Right lobe of liver (tissue), 6 donors: ENCODE measurements at regions not wholly inside any gene's neighbourhood (a gene's known extent, or its start where the extent isn't known, plus 50 kb on each side); places are given as distances from the start of the nearest gene placed in this dataset.
"Not testable (repeated sequence)": the region's sequence is repeated elsewhere in the genome, so short reads cannot be mapped to it uniquely, and the experiment has no call there.

Experiments
- ATAC-seq, 4 donors: fragments of 200-7000 bp; cut with Tn5 transposase; one replicate each; pipeline ENCODE4 v1.9.1; 2020; ENCODE audit warnings: mild to moderate bottlenecking in 4 of 4, moderate library complexity in 4 of 4
- DNase-seq, 3 donors: peaks; one replicate each; pipeline ENCODE4 v3.0.0-alpha.2; 2020
- H3K27ac ChIP-seq, 3 donors: fragments of 200-600 bp; one replicate each; pipeline ENCODE4 v1.8.0; 2022
- H3K27me3 ChIP-seq, 2 donors: fragments of 200-600 bp; one replicate each; pipeline ENCODE4 v1.8.0; 2022
- H3K36me3 ChIP-seq, 4 donors: fragments of 200-600 bp; sonication (generic) in 1 of 4; one replicate each; pipeline versions ENCODE4 v1.5.1 to v1.8.0; 2017 to 2022; ENCODE audit warnings: control low read depth in 1 of 4
- H3K4me1 ChIP-seq, 4 donors: fragments of 200-600 bp; sonication (generic) in 1 of 4; one replicate each; pipeline versions ENCODE4 v1.5.1 to v1.8.0; 2017 to 2022; ENCODE audit warnings: control low read depth in 1 of 4
- H3K4me3 ChIP-seq, 3 donors: fragments of 200-600 bp; one replicate each; pipeline ENCODE4 v1.8.0; 2022
- H3K9me3 ChIP-seq, 4 donors: fragments of 200-600 bp; sonication (generic) in 1 of 4; one replicate each; pipeline versions ENCODE4 v1.5.1 to v1.8.0; 2017 to 2022; ENCODE audit warnings: control low read depth in 1 of 4
- CTCF ChIP-seq, 4 donors: fragments of 200-600 bp in 3 of 4; fragments of 450-650 bp in 1 of 4; IDR thresholded peaks; one replicate each; pipeline versions ENCODE4 v1.5.1 to v1.8.0; 2016 to 2022; ENCODE audit warnings: antibody characterized with exemption in 4 of 4, mild to moderate bottlenecking in 2 of 4
- POLR2A ChIP-seq: fragments of 450-650 bp; IDR thresholded peaks from one replicate; pipeline ENCODE4 v1.6.1; 2017; ENCODE audit warnings: antibody characterized with exemption, mild to moderate bottlenecking
- WGBS: methylation state at CpG from one replicate; pipeline ENCODE4 v1.1.6; 2018; ENCODE audit warnings: low coverage, low lambda C conversion rate; ENCODE audit not compliant: insufficient coverage; ENCODE audit errors: missing lambda C conversion rate; 5-methylcytosine and 5-hydroxymethylcytosine counted together
- intact Hi-C, 2 donors: fragments of 100-400 bp; cut with DNase I; formaldehyde crosslinking; loops; one replicate each; pipeline versions ENCODE4 v1.11.2 to v1.14.1; 2022
- donor health status: DM: no; HTN: yes; CAD: no.
- donor health status: DM: no; HTN: no; CAD: no.
- donor health status: DM: no; HTN: no; CAD: no.
- donor health status: DM: no; HTN: yes; CAD: no.
- donor health status: DM: no; HTN: yes; CAD: no.

- Histone ChIP-seq H3K4me3 (no peak overlapping the region), H3K27me3 (no peaks in the 10 kb centered on the region), H3K4me1 (no peaks in the 10 kb centered on the region), H3K36me3 (no peaks in the 10 kb centered on the region), H3K27ac (no peak overlapping the region), H3K9me3 (no peaks in the 10 kb centered on the region)
- DNase-seq (no peak), ATAC-seq (no peak)
- intact Hi-C loops: no loop called here
- 73% methylated on average over 3 of the region's 3 CpGs for WGBS
- TF ChIP-seq POLR2A (no peak), CTCF (IDR thresholded peaks at IDR 0.05) (no peak)
Measured at GRCh38 chr11:121983901-121984300, 132.1 kb downstream of the BLID start.

DNA sequence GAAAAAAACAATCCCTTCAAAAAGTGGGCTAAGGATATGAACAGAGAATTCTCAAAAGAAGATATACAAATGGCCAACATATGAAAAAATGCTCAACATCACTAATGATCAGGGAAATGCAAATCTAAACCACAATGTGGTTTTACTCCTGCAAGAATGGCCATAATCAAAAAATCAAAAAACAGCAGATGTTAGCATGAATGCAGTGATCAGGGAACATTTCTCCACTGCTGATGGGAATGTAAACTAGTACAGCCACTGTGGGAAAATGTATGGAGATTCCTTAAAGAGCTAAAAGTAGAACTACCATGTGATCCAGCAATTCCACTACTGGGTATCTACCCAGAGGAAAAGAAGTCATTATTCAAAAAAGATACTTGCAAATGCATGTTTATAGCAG, 138.1 kb downstream of the BLID start:
- H3K4me1 ChIP-seq, H3K9me3 ChIP-seq, H3K27ac ChIP-seq, H3K36me3 ChIP-seq, DNase-seq, intact Hi-C loops, H3K27me3 ChIP-seq, H3K4me3 ChIP-seq, ATAC-seq: not testable (repeated sequence)

DNA sequence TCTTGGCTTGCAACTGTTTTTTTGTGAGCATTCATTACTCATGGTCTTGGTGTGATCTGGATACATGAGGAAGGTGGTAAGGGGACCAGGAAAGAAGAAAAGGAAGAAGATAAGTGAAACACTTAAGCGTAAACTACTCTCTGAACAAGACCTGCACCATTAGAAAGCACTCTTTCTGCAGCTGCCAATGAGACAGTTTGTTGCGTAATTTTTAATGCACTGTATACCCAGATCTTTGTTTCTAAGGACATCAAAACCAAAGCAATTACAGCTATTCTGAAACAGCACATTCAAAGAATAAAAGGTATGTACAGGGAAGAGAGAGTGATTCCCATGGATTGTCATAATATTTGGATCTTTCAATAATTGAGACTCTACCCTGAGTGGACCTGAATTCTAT, 147.4 kb downstream of the BLID start:
- TF ChIP-seq POLR2A (no peak), CTCF (IDR thresholded peaks at IDR 0.05) (no peak)
- DNase-seq: no peak
- Histone ChIP-seq H3K4me1 (no peaks in the 10 kb centered on the region), H3K4me3 (no peak overlapping the region), H3K27ac (no peak overlapping the region), H3K9me3 (no peaks in the 10 kb centered on the region), H3K36me3 (no peaks in the 10 kb centered on the region), H3K27me3 (no peaks in the 10 kb centered on the region)
- no peak for ATAC-seq
- WGBS: 82% methylated on average over 2 of the region's 2 CpGs
- intact Hi-C loops: no loop called here

- ATAC-seq: peak in 2 of 4 donors; percentile 43 to 49
- 66% methylated on average over 9 of the region's 10 CpGs for WGBS
- no peak for DNase-seq
- H3K27me3 ChIP-seq: no peaks in the 10 kb centered on the region
- TF ChIP-seq POLR2A (no peak), CTCF (IDR thresholded peaks at IDR 0.05) (no peak)
- no peaks in the 10 kb centered on the region for H3K4me1 ChIP-seq
- H3K9me3 ChIP-seq: no peaks in the 10 kb centered on the region
- H3K36me3 ChIP-seq: no peaks in the 10 kb centered on the region
- H3K27ac ChIP-seq: no peak overlapping the region
- no peak overlapping the region for H3K4me3 ChIP-seq
- intact Hi-C loops: no loop called here
Measured at GRCh38 chr11:121967131-121967704, 148.8 kb downstream of the BLID start.

GRCh38 chr11:121965330-121965729, 150.7 kb downstream of the BLID start:
- Histone ChIP-seq H3K4me3 (no peak overlapping the region), H3K4me1 (no peaks in the 10 kb centered on the region), H3K36me3 (no peaks in the 10 kb centered on the region), H3K27me3 (no peaks in the 10 kb centered on the region), H3K27ac (no peak overlapping the region), H3K9me3 (no peaks in the 10 kb centered on the region)
- DNase-seq: no peak
- 73% methylated on average over 4 of the region's 4 CpGs for WGBS
- TF ChIP-seq CTCF (IDR thresholded peaks at IDR 0.05) (no peak), POLR2A (no peak)
- ATAC-seq: no peak
- intact Hi-C loops: no loop called here
